ENCODE measurements at regions not wholly inside any gene's neighbourhood (a gene's known extent, or its start where the extent isn't known, plus 50 kb on each side); places are given as distances from the start of the nearest gene placed in this dataset.

GRCh38 chr6:135640048-135640447 is 142.5 kb upstream of the AHI1 start:
- no peaks in the 10 kb centered on the region for H3K36me3 ChIP-seq (replicated peaks in 1 of 2; ENCODE audit: control extremely low read depth in 1 of 2, control insufficient read depth in 1 of 2, extremely low read depth in 1 of 2, insufficient read depth in 2 of 2, low read length in 1 of 2)
- H3K4me1 Mint-ChIP-seq = no peaks in the 10 kb centered on the region
- WGBS (ENCODE audit: insufficient coverage) = 100% methylated on average over 1 of the region's 2 CpGs
- H3K79me2 ChIP-seq (ENCODE audit: control insufficient read depth, insufficient read depth, low read length) = no peaks in the 10 kb centered on the region
- H3K27ac Mint-ChIP-seq = no peak overlapping the region
- H3K27me3 Mint-ChIP-seq = no peaks in the 10 kb centered on the region
- no peak for TF ChIP-seq CTCF (IDR thresholded peaks at IDR 0.05)
- no peak for TF ChIP-seq EZH2 (IDR thresholded peaks at IDR 0.05; ENCODE audit: borderline replicate concordance, insufficient read depth, low read depth, low read length, poor library complexity, severe bottlenecking)
- no peak overlapping the region for H2AFZ ChIP-seq (ENCODE audit: insufficient read depth, low read depth, low read length, poor library complexity, severe bottlenecking)
- H3K4me2 ChIP-seq (replicated peaks; ENCODE audit: low read depth, low read length, poor library complexity, severe bottlenecking) = no peak overlapping the region
- no peak for ATAC-seq (ENCODE audit: low read depth)
- no peak for DNase-seq
- H3K9me3 ChIP-seq (ENCODE audit: control extremely low read depth in 1 of 3, control insufficient read depth in 2 of 3, insufficient read depth in 1 of 3, low read length in 2 of 3) = no peaks in the 10 kb centered on the region
- POLR2A ChIA-PET = no interaction called here
- no peaks in the 10 kb centered on the region for H3K4me1 ChIP-seq (ENCODE audit: control insufficient read depth in 2 of 2, insufficient read depth in 2 of 2, low read length in 2 of 2)
- H4K20me1 ChIP-seq (ENCODE audit: control insufficient read depth, insufficient read depth, low read length, poor library complexity, severe bottlenecking) = no peaks in the 10 kb centered on the region
- H3K9ac ChIP-seq (ENCODE audit: low read length) = no peak overlapping the region
- no peak overlapping the region for H3K4me3 Mint-ChIP-seq
- intact Hi-C loops (cut with micrococcal nuclease) = no loop called here
- no peak overlapping the region for H3K27ac ChIP-seq (ENCODE audit: low read length in 2 of 2)
- CTCF ChIA-PET = no interaction called here
- peaks cover 2% of the 10 kb centered on the region for H3K9me3 Mint-ChIP-seq (ENCODE audit: insufficient read depth)
- no peak overlapping the region for H3K4me3 ChIP-seq (ENCODE audit: control extremely low read depth in 1 of 5, extremely low read depth in 1 of 5, insufficient read depth in 1 of 5, low read depth in 2 of 5, low read length in 4 of 5)
- H3K27me3 ChIP-seq (replicated peaks in 1 of 4; ENCODE audit: control extremely low read depth in 1 of 4, control insufficient read depth in 3 of 4, insufficient read depth in 4 of 4, low read length in 3 of 4) = no peaks in the 10 kb centered on the region

GRCh38 chr6:135640449-135641111 is 143.0 kb upstream of the AHI1 start:
- TF ChIP-seq EZH2 (IDR thresholded peaks at IDR 0.05; ENCODE audit: borderline replicate concordance, insufficient read depth, low read depth, low read length, poor library complexity, severe bottlenecking) (no peak), CTCF (IDR thresholded peaks at IDR 0.05) (no peak)
- intact Hi-C loops (cut with micrococcal nuclease) = no loop called here
- H2AFZ ChIP-seq (ENCODE audit: insufficient read depth, low read depth, low read length, poor library complexity, severe bottlenecking) = no peak overlapping the region

More at GRCh38 chr6:135640449-135641111, 143.0 kb upstream of the AHI1 start:
- H3K9me3 Mint-ChIP-seq (ENCODE audit: insufficient read depth) = peaks cover 2% of the 10 kb centered on the region
- WGBS (ENCODE audit: insufficient coverage) = 68% methylated on average over 2 of the region's 3 CpGs
- POLR2A ChIA-PET = no interaction called here
- no peaks in the 10 kb centered on the region for H3K79me2 ChIP-seq (ENCODE audit: control insufficient read depth, insufficient read depth, low read length)
- H3K27me3 ChIP-seq (replicated peaks in 1 of 4; ENCODE audit: control extremely low read depth in 1 of 4, control insufficient read depth in 3 of 4, insufficient read depth in 4 of 4, low read length in 3 of 4) = no peaks in the 10 kb centered on the region
- CTCF ChIA-PET = no interaction called here
- no peak for DNase-seq
- H3K27ac ChIP-seq (ENCODE audit: low read length in 2 of 2) = no peak overlapping the region
- no peaks in the 10 kb centered on the region for H3K9me3 ChIP-seq (ENCODE audit: control extremely low read depth in 1 of 3, control insufficient read depth in 2 of 3, insufficient read depth in 1 of 3, low read length in 2 of 3)
- H3K4me3 Mint-ChIP-seq = no peak overlapping the region
- H3K36me3 ChIP-seq (replicated peaks in 1 of 2; ENCODE audit: control extremely low read depth in 1 of 2, control insufficient read depth in 1 of 2, extremely low read depth in 1 of 2, insufficient read depth in 2 of 2, low read length in 1 of 2) = no peaks in the 10 kb centered on the region
- H3K27me3 Mint-ChIP-seq = no peaks in the 10 kb centered on the region
- no peak overlapping the region for H3K9ac ChIP-seq (ENCODE audit: low read length)
- no peaks in the 10 kb centered on the region for H3K4me1 ChIP-seq (ENCODE audit: control insufficient read depth in 2 of 2, insufficient read depth in 2 of 2, low read length in 2 of 2)
- H4K20me1 ChIP-seq (ENCODE audit: control insufficient read depth, insufficient read depth, low read length, poor library complexity, severe bottlenecking) = no peaks in the 10 kb centered on the region
- no peak for ATAC-seq (ENCODE audit: low read depth)
- H3K4me2 ChIP-seq (replicated peaks; ENCODE audit: low read depth, low read length, poor library complexity, severe bottlenecking) = no peak overlapping the region
- no peak overlapping the region for H3K27ac Mint-ChIP-seq
- no peak overlapping the region for H3K4me3 ChIP-seq (ENCODE audit: control extremely low read depth in 1 of 5, extremely low read depth in 1 of 5, insufficient read depth in 1 of 5, low read depth in 2 of 5, low read length in 4 of 5)
- no peaks in the 10 kb centered on the region for H3K4me1 Mint-ChIP-seq

Data from B cell (primary cell).